ENCODE measurements at regions not wholly inside any gene's neighbourhood (a gene's known extent, or its start where the extent isn't known, plus 50 kb on each side); places are given as distances from the start of the nearest gene placed in this dataset.

GRCh38 chr1:181142096-181142958 is 53.8 kb downstream of the IER5 start:
- peak; percentile 78 for DNase-seq

DNA sequence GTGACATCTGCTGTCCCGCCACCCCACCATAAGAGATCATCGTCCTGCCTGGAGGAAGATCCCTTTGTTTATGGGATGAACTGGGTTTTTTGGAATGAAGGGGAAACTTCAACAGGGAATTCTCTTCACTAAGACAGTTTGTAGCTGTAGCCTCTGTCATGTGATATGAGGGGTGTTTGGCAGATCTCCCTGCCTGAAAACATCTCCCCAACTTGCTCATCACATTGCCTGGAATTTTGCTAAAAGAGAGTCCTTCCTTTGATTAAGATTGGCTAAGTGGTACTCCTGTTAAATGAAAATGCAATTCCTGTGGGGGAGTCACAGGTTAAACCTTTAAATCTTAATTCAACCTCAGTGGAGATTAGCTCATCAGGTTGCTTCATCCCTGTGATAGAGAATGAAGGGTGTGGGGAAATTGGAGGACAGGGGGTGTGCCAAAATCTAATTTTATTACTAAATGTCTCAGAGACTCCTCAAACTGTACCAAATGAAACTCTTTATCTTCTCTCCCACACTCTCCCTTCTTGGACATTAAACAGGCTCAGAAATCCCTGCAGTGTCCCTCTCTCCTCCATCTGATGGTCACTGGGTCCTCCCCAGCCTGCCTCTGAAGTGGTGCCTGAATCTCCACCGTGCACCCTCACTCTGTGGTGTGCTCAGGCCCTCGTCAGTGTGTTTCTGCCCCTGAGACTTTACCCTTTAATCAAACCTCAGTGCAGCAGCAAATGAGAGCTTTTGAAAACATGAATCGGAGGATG is 54.8 kb downstream of the IER5 start:
- no peak for DNase-seq

- DNase-seq, result no peak
Measured at GRCh38 chr1:181144238-181144637, 55.7 kb downstream of the IER5 start.

- no peak for DNase-seq
Measured at GRCh38 chr1:181148636-181149035, 60.1 kb downstream of the IER5 start.

GRCh38 chr1:181149326-181150125 is 61.0 kb downstream of the IER5 start:
- peak; percentile 85 for DNase-seq

- no peak for DNase-seq
Measured at GRCh38 chr1:181150273-181150672, 61.8 kb downstream of the IER5 start.

DNA sequence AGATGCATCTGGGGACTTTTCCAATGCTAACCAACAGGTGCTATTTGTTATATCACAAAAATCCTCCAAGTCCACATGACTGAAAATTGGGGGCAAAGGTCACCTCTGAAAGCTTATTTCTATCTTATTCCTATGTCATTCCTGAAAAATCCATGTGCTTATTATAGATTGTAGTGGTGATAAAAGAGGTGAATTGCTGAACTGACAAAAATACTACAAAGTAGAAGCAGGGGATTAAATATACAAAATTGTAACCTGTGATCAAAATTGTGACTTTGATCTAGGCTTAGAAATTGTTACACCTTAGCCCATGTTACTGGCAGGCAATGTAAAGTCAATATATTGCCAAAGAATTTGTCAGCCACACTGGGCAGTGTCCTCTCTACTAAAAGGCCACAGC is 62.3 kb downstream of the IER5 start:
- DNase-seq, result no peak

- no peak for DNase-seq
Measured at GRCh38 chr1:181151378-181152326, 63.2 kb downstream of the IER5 start.

GRCh38 chr1:181152892-181153633 is 64.6 kb downstream of the IER5 start:
- no peak for DNase-seq

GRCh38 chr1:181153634-181153961 is 65.1 kb downstream of the IER5 start:
- DNase-seq, result no peak

- DNase-seq, result no peak
Measured at GRCh38 chr1:181155339-181155738, 66.8 kb downstream of the IER5 start.

DNA sequence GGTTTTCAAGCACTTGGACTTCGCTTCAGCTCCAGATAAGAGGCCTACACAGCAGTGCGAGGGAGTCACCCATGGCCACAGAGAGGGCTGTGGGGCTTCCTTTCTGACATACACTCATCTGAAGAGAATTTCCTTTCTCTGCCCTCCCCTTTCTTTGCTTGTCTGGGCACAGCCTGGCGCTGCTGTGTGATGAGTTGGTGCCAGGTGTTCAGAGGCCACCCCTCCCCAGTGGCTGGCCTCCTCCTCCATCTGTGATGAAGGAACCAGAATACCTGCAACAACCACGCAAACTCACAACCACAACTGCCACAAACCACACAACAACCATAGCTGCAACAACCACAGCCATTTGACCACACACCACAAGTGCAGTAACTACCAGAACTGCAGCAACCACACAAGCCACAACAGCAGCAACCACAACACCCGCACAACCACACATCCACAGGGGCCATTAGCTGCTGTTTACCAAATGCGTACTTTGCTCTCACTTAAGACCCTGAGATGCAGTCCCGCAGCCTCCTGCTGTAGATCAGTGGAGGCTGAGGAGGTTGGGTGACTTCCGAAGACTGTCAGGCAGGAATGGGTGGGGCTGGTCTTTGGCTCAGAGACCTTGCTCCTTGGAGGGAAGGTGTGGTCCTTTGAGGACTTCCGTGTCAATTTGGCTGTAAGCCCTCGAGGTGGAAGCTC is 71.1 kb downstream of the IER5 start:
- peak; percentile 75 for DNase-seq

DNA sequence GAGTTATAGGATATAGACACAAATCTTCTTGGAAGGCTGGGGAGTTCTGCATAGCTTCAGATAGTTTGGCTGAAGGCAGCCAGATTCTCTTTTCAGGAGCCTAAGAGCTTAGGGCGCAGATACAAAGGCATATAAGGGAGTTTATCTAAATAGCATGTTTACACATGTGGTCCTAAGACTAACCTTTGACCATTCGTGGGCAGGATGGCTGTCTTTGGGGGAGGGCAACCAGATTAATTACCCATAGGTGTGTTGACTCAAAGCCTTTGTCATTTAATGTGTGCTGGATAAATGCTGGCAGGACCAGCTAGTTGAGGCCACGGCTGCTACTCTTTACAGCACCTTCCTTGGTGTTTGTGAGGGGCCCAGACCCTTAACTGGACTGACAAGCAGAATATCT is 71.8 kb downstream of the IER5 start:
- no peak for DNase-seq

GRCh38 chr1:181160998-181161870 is 72.7 kb downstream of the IER5 start:
- DNase-seq, result peak; percentile 24

- DNase-seq, result no peak
Measured at GRCh38 chr1:181163662-181164061, 75.2 kb downstream of the IER5 start.

DNA sequence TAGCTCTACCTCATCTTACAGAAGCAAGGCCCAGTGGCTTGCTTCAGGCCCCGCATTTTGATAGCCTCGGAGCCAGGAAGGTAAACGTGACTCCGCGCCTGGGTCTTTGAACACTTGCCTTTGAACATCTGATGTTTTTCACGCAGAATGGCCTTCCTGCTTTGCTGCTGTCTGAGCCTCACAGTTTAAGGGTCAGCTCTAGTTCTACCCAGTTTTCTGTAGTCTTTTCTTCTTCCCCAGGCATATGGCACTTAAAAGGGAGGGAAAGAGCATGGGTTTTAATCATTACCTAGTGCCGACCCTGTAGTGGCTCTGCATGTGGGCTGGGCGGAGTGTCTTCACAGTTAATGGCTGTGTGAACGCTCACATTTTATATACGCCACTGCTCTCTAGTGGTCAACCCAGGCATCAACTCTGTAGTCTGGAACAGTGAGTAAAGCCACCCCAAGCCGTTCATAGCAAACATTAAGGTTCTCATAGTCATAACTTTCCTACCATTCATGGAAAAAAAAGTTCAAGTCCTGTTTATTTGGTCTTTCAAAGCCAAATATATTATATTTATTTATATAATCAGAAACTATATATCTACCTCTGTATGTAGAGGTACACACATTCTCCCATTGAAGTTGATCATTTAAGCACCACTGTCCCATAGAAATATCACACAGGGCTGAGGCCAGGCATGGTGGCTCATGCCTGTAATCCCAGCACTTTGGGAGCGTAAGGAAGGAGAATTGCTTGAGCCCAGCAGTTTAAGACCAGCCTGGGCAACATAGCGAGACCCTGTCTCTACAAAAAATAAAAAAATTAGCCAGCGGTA is 78.1 kb downstream of the IER5 start:
- peak; percentile 70 for DNase-seq

- no peak for DNase-seq
Measured at GRCh38 chr1:181169281-181169865, 80.9 kb downstream of the IER5 start.

DNA sequence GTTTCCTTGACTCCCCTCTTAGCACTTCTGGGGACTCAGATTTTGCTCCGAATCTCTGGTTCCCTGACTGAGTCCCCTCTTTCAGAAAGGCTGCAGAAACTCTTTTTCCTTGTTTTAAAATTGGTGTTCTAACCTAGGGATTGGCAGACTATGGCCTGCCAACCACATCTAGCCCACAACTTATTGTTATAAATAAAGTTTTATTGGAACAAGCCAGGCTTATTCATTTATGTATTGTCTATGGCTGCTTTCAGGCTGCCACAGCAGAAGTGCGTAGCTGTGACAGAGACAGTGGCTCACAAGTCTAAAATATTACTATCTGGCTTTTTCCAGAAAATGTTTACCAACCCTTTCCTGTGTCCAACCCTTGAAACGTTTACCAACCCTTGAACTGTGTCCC is 81.7 kb downstream of the IER5 start:
- DNase-seq, result no peak

All from central memory CD4-positive, alpha-beta T cell (primary cell).